ENCODE measurements at regions not wholly inside any gene's neighbourhood (a gene's known extent, or its start where the extent isn't known, plus 50 kb on each side); places are given as distances from the start of the nearest gene placed in this dataset.
"Not testable (repeated sequence)": the region's sequence is repeated elsewhere in the genome, so short reads cannot be mapped to it uniquely, and the experiment has no call there.

- Histone ChIP-seq H3K9ac (ENCODE audit: extremely low read depth, low read length, poor library complexity, severe bottlenecking) (no peak overlapping the region), H3K27ac (ENCODE audit: low read depth, low read length) (no peak overlapping the region), H3K4me3 (ENCODE audit: low read length) (no peak overlapping the region), H3K36me3 (ENCODE audit: control insufficient read depth, insufficient read depth, low read length) (no peaks in the 10 kb centered on the region), H3K4me1 (ENCODE audit: control insufficient read depth, insufficient read depth, low read length) (no peaks in the 10 kb centered on the region), H3K9me3 (ENCODE audit: control insufficient read depth, low read length) (peaks cover 21% of the 10 kb centered on the region), H3K27me3 (ENCODE audit: control insufficient read depth, insufficient read depth, low read length, poor library complexity, severe bottlenecking) (no peaks in the 10 kb centered on the region)
- 90 to 100% methylated on average over 3 of the region's 3 CpGs for WGBS, 2 experiments (ENCODE audit: insufficient coverage in 1 of 2, insufficient read length in 1 of 2)
- Mint-ChIP-seq H3K4me3 (no peak overlapping the region), H3K4me1 (no peaks in the 10 kb centered on the region), H3K36me3 (ENCODE audit: low read depth) (no peaks in the 10 kb centered on the region), H3K9me3 (peaks cover 19% of the 10 kb centered on the region), H3K27me3 (ENCODE audit: insufficient read depth) (no peaks in the 10 kb centered on the region), H3K27ac (no peak overlapping the region)
- no peak for DNase-seq
- TF ChIP-seq, protein P1, sequence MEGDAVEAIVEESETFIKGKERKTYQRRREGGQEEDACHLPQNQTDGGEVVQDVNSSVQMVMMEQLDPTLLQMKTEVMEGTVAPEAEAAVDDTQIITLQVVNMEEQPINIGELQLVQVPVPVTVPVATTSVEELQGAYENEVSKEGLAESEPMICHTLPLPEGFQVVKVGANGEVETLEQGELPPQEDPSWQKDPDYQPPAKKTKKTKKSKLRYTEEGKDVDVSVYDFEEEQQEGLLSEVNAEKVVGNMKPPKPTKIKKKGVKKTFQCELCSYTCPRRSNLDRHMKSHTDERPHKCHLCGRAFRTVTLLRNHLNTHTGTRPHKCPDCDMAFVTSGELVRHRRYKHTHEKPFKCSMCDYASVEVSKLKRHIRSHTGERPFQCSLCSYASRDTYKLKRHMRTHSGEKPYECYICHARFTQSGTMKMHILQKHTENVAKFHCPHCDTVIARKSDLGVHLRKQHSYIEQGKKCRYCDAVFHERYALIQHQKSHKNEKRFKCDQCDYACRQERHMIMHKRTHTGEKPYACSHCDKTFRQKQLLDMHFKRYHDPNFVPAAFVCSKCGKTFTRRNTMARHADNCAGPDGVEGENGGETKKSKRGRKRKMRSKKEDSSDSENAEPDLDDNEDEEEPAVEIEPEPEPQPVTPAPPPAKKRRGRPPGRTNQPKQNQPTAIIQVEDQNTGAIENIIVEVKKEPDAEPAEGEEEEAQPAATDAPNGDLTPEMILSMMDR (conservative IDR thresholded peaks at IDR 0.05), result no peak
Observed at GRCh38 chr4:45423896-45424295, 697.5 kb upstream of the GNPDA2 start.

- DNase-seq; H3K4me1 ChIP-seq (ENCODE audit: control insufficient read depth, insufficient read depth, low read length); H3K4me1 Mint-ChIP-seq; H3K4me3 ChIP-seq (ENCODE audit: low read length); H3K36me3 ChIP-seq (ENCODE audit: control insufficient read depth, insufficient read depth, low read length); H3K27me3 Mint-ChIP-seq (ENCODE audit: insufficient read depth); H3K27me3 ChIP-seq (ENCODE audit: control insufficient read depth, insufficient read depth, low read length, poor library complexity, severe bottlenecking); H3K9ac ChIP-seq (ENCODE audit: extremely low read depth, low read length, poor library complexity, severe bottlenecking); H3K36me3 Mint-ChIP-seq (ENCODE audit: low read depth); H3K4me3 Mint-ChIP-seq; H3K27ac ChIP-seq (ENCODE audit: low read depth, low read length); H3K27ac Mint-ChIP-seq: not testable (repeated sequence)
- peaks cover 21% of the 10 kb centered on the region for H3K9me3 ChIP-seq (ENCODE audit: control insufficient read depth, low read length)
- 95 to 100% methylated on average over 5 to 21 of the region's 21 CpGs for whole genome bisulfite sequencing, 2 experiments (ENCODE audit: insufficient coverage in 1 of 2, insufficient read length in 1 of 2)
- H3K9me3 Mint-ChIP-seq, result peaks cover 19% of the 10 kb centered on the region
Observed at GRCh38 chr4:45420091-45420674, 693.8 kb upstream of the GNPDA2 start.

GRCh38 chr4:45410701-45411210 lies 684.4 kb upstream of the GNPDA2 start:
- Mint-ChIP-seq H3K27me3 (ENCODE audit: insufficient read depth) (no peaks in the 10 kb centered on the region), H3K36me3 (ENCODE audit: low read depth) (no peaks in the 10 kb centered on the region), H3K27ac (no peak overlapping the region), H3K9me3 (no peaks in the 10 kb centered on the region), H3K4me3 (no peak overlapping the region), H3K4me1 (no peaks in the 10 kb centered on the region)
- no peak overlapping the region for H3K27ac ChIP-seq (ENCODE audit: low read depth, low read length)
- no peaks in the 10 kb centered on the region for H3K36me3 ChIP-seq (ENCODE audit: control insufficient read depth, insufficient read depth, low read length)
- TF ChIP-seq, protein P1 (conservative IDR thresholded peaks at IDR 0.05), result no peak
- no peaks in the 10 kb centered on the region for H3K27me3 ChIP-seq (ENCODE audit: control insufficient read depth, insufficient read depth, low read length, poor library complexity, severe bottlenecking)
- no peak overlapping the region for H3K4me3 ChIP-seq (ENCODE audit: low read length)
- no peaks in the 10 kb centered on the region for H3K4me1 ChIP-seq (ENCODE audit: control insufficient read depth, insufficient read depth, low read length)
- DNase-seq, result no peak
- H3K9me3 ChIP-seq (ENCODE audit: control insufficient read depth, low read length), result no peaks in the 10 kb centered on the region
- no peak overlapping the region for H3K9ac ChIP-seq (ENCODE audit: extremely low read depth, low read length, poor library complexity, severe bottlenecking)
- 64 to 78% methylated on average over 3 to 5 of the region's 5 CpGs for WGBS, 2 experiments (ENCODE audit: insufficient coverage in 1 of 2, insufficient read length in 1 of 2)

GRCh38 chr4:45409536-45409935 lies 683.2 kb upstream of the GNPDA2 start:
- Mint-ChIP-seq H3K27ac (no peak overlapping the region), H3K4me1 (no peaks in the 10 kb centered on the region), H3K27me3 (ENCODE audit: insufficient read depth) (no peaks in the 10 kb centered on the region), H3K36me3 (ENCODE audit: low read depth) (no peaks in the 10 kb centered on the region), H3K9me3 (peaks cover 2% of the 10 kb centered on the region), H3K4me3 (no peak overlapping the region)
- H3K36me3 ChIP-seq (ENCODE audit: control insufficient read depth, insufficient read depth, low read length), result no peaks in the 10 kb centered on the region
- no peak for DNase-seq
- H3K9ac ChIP-seq (ENCODE audit: extremely low read depth, low read length, poor library complexity, severe bottlenecking), result no peak overlapping the region
- TF ChIP-seq, protein P1 (conservative IDR thresholded peaks at IDR 0.05), result no peak
- WGBS, 2 experiments (ENCODE audit: insufficient coverage in 1 of 2, insufficient read length in 1 of 2), result 90% methylated on average over 1 of the region's 1 CpG; no CpG with 5 or more reads in 1 of the 2 experiments
- H3K4me1 ChIP-seq (ENCODE audit: control insufficient read depth, insufficient read depth, low read length), result no peaks in the 10 kb centered on the region
- no peaks in the 10 kb centered on the region for H3K27me3 ChIP-seq (ENCODE audit: control insufficient read depth, insufficient read depth, low read length, poor library complexity, severe bottlenecking)
- H3K27ac ChIP-seq (ENCODE audit: low read depth, low read length), result no peak overlapping the region
- H3K9me3 ChIP-seq (ENCODE audit: control insufficient read depth, low read length), result no peaks in the 10 kb centered on the region
- no peak overlapping the region for H3K4me3 ChIP-seq (ENCODE audit: low read length)

All from endodermal cell (in vitro differentiated cells).